NCI-H2081 (cell line): ENCODE measurements at regions not wholly inside any gene's neighbourhood (a gene's known extent, or its start where the extent isn't known, plus 50 kb on each side); places are given as distances from the start of the nearest gene placed in this dataset.

Experiments used
- DNase-seq, 2 experiments: peaks; one replicate each; lab custom pipeline; 2025; lab: John Stamatoyannopoulos, UW

DNA sequence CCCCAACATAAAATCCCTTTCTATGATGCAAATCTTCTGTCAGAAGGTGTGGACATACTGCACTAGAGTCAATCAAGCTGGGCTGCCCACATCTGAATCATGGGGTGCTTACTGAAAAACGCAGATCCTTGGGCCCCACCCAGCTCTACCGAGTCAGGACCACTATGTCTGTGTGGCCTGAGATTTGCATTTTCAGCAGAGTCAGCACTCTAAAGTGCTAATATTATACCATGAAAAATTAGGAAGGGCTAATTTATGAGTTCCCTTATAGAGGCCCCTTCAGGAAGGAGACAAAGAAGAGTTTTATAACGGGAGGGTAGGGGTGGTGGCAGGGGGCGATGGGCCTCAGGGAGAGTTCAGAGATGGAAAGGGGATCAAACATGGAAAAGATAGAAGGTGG lies 163.3 kb upstream of the NABP1 start:
- no peak for DNase-seq

DNA sequence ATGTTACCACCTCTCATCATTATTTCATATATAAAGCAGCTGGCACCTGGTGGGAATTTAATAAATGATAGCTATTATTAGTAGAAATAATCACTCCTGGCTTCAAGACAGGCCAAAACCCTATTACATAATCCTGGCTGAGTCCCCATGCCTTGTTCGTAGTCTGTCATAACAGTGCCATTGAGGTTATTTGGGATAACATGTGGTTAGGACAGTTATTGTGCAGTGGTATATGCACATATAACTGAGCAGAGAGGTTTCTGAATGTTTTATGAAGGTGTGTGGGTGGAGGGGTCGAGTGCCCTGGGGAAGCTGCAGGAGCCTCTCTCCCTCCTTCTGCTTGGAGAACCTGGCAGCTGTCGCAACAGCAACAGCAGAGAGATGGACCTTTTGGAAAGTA lies 162.4 kb upstream of the NABP1 start:
- DNase-seq = no peak

DNA sequence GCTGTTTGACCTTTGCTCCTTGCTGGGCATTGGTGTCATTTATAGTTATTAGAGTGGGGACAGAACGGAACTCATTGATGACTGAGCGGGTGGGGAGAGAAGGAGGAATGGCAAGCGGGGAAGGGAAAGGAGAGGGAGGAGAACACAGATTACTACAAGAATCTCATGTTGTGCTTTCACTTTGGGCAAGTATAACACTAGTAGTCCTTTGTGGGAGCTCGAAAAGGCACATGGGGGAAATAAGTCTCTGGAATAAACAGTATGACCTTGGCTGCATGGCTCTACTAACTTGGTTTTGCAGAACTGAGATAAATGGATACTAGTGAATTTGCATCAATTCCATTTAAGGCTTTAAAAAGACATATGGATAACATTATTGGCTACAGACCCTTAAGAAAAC lies 161.7 kb upstream of the NABP1 start:
- DNase-seq = no peak

DNA sequence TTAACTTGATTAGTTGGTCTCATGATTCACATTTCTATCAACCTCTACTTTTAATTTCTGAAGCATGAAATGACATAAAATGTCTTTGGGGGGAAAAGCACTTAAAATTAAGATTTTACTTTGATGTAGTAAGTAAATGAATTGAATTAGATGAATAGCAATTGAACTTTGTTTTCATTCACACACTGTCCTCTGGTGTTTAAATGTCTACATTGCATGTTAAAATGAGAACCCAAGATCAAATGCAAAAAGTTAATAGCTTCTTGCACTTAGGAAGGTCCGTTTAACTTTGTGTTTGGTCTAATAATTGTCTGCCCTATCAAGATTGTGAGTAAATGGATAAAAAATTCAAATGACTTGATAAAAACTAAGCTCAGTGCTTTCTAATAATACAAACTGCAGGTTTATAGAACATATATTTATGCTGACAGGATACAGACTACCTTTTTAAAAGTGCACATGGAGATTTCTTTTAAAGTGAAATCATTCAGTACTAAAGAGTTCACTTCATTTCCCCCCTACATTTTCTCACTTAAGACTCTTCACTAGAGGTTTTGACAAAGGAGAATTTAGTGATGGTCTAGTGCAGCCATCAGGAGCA lies 156.2 kb upstream of the NABP1 start:
- DNase-seq = peak in 1 of 2 experiments; percentile 31

DNA sequence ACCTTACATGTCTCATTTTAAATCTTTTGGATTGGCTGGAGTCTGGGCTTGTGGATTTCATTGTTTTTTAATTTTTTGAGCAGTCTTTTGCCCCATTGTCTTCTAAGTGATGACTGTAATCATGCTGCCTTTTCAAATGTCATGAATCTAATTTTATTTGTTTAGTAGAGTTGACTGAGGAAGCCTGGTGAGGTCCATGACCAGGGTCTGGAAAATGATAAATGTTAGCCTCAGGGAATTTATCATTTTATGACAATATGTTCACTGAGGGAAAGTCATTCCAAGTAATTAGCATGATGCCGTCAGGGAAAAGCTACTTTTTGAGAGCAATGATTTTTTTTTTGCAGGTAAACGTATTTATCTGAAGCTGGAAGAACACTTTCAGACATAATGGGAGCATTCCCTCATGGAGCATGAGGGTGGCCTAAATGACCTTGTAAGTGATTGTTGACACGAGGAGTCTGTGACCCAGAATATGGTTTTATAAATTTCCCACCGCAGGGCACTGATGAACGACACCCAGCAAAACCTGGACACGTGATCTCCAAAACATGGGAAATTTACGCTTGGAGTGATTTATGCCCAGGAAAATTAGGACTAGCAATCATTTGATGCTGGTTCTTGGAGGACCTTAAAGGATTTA lies 155.3 kb upstream of the NABP1 start:
- no peak for DNase-seq

DNA sequence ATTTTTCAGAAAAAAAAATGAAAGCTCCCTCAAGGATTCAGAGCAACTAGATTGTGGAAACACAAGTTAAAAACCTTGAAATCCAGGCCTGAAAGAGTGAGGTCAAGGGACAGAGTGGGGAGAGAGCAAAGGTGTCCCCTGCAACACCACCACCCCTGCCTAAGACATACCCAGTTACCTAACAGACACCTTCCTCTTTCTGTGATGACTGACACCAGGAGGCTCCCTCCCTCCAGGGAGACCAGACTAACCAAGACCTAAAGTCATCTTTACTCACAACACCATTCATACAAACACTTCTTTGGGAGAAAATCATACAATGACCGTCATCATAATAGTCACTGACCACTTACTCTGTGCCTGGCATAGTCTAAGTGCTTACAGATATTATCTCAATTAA lies 151.8 kb upstream of the NABP1 start:
- no peak for DNase-seq

DNA sequence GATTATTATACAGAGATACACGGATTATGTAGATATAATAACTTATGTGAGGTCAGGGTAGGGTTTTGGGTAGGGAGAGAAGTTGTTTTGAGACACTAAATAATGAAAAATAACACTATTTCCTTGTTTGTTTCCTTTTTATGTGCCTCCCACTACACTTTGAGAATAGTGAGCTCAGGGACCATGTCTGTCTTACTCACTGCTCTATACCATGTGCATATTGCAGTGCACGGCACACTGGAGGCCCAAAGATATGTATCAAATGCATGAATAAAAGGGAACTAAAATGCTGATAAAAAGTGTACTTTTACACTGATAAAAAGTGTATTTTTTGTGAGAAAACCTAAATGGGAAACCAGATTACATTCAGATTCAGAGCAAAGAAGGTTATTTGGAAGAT lies 151.4 kb upstream of the NABP1 start:
- DNase-seq = no peak

DNA sequence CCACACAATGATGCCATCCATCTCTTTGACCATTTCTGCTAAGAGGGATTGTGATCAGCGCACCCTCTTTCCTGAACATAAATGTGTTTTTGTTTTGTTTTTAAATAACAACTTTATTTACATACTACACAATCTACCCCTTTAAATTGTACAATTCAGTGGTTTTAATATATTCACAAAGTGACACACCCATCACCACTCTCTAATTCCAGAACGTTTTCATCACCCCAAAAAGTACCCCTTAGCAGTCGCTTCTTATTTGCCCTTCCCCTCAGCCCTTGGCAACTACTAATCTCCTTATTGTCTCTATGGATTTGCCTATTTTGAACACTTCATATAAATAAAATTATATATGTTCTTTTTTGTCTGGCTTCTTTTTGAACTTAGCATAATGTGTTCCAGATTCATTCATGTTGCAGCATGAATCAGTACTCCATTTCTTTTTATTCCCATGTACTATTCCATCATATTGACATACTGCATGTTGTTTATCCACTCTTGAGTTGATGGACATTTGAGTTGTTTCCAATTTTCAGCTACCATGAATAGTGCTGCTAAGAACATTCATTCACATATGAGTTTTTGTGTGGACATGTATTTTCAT lies 150.9 kb upstream of the NABP1 start:
- DNase-seq = no peak

DNA sequence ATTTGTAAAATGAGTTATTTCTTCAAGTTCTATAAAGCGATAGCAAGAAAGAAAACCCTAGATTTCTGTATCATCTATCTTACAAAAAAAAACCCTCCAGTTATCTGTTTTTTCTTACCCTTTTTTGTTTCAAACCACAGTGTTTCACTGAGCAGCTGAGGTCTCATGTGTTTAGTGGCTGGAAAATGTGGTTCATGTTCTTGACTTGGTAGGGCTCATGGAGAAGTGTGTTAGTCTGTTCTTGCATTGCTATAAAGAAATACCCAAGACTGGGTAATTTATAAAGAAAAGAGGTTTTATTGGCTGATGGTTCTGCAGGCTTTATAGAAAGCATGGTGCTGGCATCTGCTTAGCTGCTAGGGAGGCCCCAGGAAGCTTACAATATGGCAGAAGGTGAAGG lies 147.3 kb upstream of the NABP1 start:
- DNase-seq = no peak

DNA sequence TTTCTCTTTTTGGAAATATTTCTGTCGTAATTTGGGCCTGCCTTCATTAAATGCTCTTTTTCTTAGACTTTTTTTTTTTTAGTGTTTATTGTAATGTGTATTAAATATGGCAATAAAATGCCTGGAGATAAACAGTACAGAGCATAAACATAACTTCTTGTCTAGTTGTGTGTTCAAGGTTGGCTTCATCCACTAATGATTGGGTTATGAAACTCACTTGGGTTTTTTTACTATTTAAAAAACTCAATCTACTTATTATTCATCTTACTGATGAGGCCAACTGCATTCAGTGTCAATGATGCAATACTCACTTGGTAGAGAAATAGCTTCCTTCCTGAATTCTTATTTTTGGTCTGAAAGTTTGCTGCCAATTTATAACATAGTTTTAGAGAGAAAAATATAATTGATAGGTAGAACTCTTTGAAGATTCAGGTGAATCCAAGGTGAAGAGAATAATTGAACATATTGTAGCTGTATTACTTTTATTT lies 144.2 kb upstream of the NABP1 start:
- DNase-seq = no peak

DNA sequence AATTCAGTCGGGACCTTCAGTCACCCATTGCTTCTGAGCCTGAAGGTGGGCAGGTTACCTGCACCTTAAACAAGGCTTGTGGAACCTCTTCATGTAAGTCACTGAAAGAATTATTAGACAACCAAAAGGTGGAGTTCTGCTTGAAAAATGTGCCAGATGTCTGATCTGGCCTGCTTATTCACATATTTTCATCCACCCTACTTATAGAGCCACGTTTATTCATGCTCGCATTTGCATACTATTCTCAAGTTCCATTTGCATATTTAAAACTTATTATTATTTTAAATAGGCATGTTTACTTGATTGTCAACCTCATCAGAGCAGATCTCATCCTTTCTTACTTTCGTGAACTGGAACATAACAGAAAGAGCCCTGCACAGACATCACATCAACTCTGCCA lies 140.0 kb upstream of the NABP1 start:
- DNase-seq = no peak

DNA sequence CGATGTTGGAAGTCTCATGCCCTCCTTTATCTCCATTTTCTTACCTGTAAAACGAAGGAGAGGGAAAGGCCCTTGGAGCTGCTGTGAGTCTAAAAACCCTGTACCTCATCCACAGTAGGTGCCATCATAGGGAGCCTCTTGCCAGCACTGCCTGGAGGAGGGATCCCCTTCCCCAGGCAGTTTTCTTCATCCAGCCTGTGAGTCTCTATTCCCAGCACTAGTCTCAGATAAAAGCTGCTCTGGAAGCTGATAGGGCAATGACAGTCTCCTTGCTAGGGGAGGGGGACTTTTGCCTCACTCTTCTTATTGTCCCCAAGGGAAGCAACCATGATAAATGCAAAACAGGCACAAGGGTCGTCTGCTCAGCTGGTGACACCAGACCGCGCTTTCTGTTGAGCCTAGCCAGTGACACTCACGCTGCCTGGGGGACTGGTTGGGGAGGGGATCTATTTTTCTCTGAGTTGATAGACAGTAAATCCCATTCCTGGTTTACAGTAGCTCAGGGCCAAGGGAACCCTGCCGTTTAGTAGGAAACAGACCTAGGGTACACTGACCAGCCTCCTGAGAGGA lies 139.5 kb upstream of the NABP1 start:
- no peak for DNase-seq

DNA sequence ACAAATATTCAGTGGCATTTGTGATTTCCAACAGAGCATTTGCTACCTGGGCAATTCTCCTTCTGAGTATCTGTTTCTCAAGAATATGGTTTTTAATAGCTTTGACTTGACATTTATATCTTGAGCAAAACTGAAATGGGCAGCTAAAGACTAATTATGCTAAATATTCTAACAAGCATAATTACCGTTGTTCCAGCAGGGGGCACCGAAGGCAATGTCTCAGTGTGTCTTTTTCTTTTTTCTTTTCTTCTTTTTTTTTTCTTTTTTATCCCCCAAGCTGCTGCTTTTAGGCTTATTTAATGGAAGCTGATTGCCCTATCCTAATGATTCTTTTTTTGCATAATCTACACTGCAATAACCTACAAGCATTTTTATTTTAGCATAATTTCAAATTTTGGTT lies 138.9 kb upstream of the NABP1 start:
- peak; percentile 22 to 37 for DNase-seq

DNA sequence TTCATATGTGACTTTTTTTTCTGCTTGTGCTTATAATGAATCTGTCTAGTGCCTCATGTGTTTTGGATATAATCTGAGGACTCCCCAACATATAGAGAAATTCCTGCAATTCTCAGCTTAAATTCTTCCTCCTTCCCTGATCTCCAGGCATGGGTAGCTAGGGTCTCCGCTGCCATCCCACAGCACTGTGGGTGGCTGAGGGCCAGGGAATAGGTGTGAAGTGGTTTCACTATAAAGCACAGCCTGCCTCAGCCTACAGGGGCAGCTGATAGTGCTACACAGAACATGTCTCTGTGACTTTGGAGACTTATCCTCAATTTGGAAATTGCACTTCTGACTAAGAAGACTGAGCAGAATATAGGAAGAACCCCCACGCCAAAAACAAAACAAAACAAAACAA lies 137.3 kb upstream of the NABP1 start:
- DNase-seq = no peak

DNA sequence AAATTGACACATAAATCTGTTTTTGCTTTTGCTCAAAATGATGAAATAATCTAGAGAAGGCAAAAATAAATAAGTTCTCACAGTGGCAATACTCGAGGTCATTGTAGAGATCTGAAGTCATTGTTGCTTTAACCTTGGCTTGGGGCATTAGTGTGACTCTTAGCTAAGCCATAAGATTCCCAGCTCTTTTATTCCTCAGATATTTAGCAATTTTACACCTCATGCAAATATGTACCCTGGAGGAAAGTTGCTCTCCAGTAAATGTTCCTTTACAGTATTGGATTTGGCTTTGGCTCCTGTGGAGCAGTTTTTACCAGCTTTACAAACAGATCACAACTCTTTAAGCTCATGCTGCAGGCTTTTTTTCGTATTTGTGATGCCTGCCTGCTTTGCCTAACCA lies 134.2 kb upstream of the NABP1 start:
- no peak for DNase-seq

DNA sequence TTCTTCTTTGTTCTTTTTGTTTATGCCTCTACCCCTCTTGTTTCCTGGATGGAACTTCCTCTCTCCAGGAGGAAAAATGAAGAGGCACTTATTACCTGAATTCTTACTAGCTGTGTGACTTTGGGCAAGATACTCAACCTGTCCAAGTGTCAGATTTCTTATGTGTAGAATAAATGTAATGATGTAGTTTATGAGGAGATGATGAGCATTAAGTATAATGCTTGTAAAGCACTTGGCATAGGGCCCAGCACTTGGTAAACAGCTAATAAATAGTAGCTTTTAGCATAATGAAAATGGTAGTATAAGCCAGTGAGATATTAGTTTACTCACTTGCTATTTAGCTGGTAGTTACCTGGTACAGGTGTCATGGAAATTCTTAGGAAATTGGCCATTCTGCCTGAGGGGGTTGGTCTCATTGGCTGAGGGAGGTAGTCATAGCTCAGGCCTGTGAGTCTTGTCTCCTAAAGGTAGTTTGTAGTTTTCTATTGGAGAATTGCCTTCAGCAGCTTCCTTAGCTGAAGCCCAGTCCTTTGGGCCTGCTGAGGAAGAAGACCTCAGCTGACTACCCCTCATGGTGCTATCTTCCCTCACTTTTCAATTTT lies 133.4 kb upstream of the NABP1 start:
- peak in 1 of 2 experiments; percentile 16 for DNase-seq

DNA sequence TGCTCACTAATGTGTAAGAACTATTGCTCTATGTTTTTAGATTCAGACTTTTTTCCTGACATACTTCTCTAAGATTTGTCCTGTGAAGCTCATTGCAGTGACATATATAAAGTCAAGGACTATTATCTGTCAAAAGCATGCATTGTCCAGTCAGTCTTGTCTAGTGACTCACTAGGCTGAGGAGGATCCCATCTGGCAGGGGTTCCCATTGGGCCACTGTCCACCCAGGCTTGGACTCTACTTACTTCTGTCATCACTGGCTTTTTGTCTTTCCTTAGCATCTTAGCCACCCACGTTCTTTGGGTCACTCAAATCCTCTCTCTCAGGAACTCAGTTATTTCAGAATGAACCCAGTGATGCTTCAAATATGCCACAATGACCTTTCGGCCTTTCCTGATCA lies 132.6 kb upstream of the NABP1 start:
- DNase-seq = no peak

DNA sequence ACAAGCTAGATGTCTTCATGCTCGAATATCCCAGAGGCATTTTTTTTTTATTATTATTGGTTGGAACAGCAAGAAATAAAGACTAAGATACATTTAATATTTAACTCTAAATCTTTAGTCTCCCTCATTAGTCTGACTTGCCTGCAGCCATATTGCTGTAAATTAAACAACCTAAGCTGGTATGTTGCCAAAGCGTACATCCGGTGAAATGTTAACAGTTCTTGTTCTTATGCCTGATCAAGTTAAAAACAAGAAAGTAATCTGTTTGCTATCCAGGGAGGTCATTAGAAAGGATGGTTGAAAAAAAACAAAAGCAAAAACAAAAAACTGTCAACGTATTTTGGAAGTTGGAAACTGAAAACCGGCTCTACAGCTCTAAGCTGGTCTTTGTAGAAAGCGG lies 125.9 kb upstream of the NABP1 start:
- DNase-seq = peak; percentile 46 to 71

DNA sequence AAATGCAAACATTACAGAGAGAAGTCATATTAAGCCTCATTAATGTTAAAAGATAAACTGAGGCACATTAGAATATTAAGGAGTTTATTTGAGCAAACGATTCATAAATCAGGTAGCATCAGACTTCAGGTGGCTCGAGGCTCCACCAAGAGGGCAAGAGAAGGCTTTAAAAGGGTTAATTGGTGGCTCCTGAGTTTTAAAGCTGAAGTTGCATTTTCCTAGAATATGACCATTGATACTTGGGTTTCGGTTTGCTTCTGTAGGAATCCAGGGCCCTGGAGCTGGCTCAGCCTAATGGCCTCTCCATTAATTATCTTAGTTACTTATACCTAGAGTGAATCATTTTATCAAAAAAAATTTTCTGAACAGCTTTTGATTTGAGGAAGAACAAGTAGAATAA lies 123.7 kb upstream of the NABP1 start:
- no peak for DNase-seq

DNA sequence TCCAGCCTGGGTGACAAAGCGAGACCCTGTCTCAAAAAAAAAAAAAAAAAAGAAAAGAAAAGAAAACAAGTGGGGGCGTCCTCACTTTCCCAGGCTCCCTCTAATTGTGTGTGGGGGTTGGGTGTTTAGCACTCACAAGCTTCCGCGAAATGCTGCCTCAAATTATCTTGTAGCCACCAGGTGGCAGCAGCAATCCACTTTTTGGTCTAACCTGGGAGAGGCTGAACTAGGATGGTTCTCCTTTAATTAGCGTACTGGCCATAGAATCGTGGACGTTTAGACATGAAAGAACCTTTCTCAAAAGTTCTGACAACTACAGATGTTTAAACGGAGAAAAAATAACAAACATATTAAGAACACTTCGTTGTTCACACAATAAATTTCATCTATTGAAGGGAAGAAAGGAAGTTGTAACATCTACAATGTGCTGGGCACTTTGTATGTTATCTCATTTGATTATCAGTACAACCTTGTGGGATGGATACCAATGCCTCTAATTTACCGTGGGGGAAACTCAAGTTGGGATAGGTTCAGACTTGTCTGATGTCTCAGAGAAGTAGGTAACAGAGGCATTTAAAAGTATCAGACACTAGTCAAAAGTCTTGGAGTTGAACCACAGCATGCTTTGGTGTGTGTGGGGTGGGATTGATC lies 122.7 kb upstream of the NABP1 start:
- peak; percentile 82 to 84 for DNase-seq

DNA sequence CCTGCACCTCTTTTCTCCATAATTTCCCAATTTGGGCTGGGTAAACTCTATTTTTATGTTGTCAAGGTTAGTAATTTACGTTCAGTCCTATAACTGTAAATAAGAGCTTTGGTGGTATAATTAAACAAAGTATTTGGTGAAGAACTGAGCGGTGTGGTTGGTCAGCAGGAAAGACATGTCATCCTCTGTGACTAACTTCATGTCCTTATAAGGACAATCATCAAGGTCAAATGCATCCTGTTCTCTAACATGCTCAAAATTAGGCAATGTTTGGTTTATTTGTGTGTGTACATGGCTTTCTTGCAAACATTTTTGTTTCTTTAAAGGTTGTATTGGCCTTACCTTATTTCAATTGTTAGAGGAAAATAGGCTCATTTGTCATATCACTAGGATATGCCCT lies 121.5 kb upstream of the NABP1 start:
- DNase-seq = no peak

DNA sequence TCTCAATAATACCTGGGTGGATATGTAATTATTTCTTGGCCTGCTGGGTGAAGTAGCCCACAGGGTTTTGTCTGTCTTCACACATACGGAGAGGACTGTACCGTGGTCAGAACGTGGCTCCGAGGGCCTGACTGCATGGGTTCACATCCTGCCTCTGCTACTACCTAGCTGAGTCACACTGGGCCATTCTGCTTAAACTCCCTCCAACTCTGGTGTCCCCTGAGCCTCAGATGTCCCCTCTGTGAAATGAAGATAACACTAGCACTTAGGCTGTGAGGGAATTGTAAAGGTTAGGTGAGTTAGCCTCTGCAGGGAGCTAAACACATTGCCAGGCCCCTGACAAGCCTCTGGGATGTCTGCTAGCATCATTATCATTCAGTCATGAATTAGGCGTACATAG lies 120.1 kb upstream of the NABP1 start:
- no peak for DNase-seq
